VCaP (cell line): ENCODE measurements at regions not wholly inside any gene's neighbourhood (a gene's known extent, or its start where the extent isn't known, plus 50 kb on each side); places are given as distances from the start of the nearest gene placed in this dataset.

Experiments used
- H3K27ac ChIP-seq: fragments of 450-650 bp; 2 replicates; pipeline ENCODE4 v1.5.1; 2017
- TF ChIP-seq, protein P1 (sequence below): fragments of 450-650 bp; conservative IDR thresholded peaks from 2 replicates; pipeline ENCODE4 v1.5.1; 2017; ENCODE audit warnings: mild to moderate bottlenecking, moderate library complexity

DNA sequence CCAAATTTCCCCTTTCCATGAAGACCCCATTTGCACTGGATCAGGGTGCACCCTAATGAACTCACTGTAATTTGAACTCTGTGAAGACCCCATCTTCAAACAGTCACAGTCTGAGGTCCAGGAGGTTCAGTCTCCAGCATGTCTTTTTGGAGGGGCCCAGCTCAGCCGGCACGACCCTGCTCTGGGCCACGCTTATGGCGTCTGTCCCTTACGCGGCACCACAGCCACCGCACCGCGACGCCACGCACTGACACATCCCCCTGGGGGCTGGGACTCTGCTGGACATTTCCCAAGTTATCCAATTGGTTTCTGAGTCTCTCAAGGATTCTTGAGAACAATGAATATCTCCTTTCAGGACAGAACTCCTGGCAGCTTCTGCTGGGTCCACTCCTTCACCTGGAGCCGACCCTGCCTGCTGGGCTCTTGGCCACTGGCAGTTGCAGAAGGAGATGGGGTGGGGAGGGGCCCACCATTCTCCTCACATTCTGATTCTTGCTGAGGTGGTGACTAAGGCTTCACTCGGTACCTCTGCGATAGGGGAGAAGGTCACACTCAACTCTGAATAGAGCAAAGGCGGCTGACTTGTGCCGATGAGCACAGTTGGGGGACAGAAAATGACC is 124.0 kb downstream of the RTP5 start:
- TF ChIP-seq, protein P1, sequence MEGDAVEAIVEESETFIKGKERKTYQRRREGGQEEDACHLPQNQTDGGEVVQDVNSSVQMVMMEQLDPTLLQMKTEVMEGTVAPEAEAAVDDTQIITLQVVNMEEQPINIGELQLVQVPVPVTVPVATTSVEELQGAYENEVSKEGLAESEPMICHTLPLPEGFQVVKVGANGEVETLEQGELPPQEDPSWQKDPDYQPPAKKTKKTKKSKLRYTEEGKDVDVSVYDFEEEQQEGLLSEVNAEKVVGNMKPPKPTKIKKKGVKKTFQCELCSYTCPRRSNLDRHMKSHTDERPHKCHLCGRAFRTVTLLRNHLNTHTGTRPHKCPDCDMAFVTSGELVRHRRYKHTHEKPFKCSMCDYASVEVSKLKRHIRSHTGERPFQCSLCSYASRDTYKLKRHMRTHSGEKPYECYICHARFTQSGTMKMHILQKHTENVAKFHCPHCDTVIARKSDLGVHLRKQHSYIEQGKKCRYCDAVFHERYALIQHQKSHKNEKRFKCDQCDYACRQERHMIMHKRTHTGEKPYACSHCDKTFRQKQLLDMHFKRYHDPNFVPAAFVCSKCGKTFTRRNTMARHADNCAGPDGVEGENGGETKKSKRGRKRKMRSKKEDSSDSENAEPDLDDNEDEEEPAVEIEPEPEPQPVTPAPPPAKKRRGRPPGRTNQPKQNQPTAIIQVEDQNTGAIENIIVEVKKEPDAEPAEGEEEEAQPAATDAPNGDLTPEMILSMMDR, result no peak
- H3K27ac ChIP-seq, result no peak overlapping the region

DNA sequence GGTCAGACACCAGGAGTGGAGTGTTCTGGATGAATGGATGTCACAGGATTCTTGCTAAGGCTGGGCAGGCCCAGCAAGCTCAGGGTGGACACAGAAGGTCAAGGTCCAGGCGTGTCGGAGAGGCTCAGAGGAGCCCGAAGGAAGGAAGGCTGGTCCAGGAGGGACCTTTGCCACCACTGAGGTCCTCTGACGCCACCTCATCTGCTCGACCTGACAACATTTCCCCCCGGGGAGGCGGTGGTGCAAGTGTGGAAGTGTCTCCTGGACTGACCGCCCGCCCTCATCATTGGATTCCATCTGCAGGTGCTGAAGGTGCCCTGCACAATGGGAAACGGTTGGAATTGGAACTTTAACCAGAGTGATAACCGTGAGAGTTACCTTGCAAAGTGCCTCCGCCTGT is 124.6 kb downstream of the RTP5 start:
- no peak overlapping the region for H3K27ac ChIP-seq
- TF ChIP-seq, protein P1, result no peak

DNA sequence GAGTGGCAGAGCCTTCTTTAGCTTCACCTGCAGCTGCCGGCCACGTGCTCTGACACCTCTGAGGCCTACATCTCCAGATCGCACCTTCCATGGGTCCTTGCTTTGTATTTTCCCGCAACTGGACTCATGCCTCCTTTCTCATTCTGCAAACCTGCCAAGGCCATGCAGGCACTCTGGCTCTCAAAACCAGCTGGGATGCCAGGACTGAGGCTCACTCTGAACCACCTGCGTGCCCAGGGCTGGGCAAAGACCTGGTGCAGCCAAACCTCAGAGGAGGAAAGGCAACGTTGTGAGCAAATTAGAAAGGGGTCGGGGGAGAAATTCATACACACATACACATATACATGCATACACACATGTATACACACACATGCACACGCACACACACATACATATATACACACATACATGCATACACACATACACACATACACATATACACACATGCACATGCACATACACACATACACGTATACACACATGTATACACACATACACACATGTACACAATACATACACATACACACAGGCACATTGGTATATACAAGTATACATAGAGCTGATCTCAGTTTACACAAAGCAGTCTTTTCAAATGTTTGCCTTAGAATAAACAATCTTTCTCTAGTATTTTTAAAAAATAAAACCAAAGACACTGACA is 125.2 kb downstream of the RTP5 start:
- TF ChIP-seq, protein P1, result no peak
- H3K27ac ChIP-seq, result no peak overlapping the region

DNA sequence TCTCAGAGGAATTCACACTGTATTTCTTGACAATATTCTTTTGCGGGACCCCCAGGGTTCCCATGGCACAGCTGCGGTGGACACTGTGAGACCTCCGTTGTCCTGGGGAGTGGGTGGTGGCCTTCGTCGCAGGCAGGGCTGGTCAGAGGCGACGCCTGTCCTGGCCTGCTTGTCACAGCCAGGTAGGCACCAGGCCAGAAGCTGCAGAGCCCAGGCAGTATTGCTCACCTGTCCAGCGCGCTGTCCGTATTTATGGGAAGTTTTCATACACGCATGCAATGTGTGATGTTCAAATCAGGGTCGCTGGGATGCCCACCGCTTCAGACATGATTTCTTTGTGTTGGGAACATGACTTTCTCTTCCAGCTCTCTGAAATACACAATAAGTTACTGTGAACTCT is 126.6 kb downstream of the RTP5 start:
- H3K27ac ChIP-seq, result no peak overlapping the region
- TF ChIP-seq, protein P1, result no peak

DNA sequence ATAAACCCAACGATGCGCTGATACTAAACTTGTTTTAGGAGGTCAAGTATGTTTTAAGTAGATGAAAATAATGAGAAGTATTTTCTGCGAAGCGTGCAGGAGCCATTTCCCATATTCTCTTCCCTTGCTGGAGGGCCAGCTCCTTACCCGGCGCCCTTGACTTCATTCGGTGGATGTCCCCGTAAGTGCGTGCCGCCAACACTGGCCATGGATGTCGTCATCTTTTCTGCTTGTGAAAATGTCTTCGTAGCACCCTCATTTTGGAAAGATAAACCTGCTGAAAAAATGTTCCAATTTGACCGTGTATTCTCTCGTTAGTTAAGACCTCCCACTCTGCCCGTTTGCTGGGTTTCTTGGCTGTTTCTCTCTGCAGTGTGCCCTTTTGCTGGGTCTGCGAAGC is 127.5 kb downstream of the RTP5 start:
- TF ChIP-seq, protein P1, result no peak
- no peak overlapping the region for H3K27ac ChIP-seq

DNA sequence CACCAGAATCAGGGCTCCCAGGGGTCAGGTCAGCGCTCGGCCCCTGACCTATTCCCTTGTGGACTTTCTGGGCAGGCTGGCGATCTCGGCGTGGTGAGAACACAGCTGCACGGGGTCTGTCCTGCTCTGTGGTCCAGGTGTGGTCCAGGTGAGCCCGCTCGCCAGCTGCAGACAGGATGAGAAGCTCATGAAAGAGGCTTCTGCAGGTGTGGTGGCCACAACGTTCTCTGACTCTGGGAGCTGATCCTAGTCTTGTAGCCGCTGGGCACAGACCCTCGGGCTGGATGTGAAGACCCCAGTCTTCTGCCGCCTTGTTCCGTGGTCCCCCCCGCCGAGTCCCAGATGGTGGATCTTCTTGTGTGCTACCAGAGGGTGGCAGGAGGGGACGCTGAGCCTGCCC is 129.7 kb downstream of the RTP5 start:
- TF ChIP-seq, protein P1, result no peak
- no peak overlapping the region for H3K27ac ChIP-seq

DNA sequence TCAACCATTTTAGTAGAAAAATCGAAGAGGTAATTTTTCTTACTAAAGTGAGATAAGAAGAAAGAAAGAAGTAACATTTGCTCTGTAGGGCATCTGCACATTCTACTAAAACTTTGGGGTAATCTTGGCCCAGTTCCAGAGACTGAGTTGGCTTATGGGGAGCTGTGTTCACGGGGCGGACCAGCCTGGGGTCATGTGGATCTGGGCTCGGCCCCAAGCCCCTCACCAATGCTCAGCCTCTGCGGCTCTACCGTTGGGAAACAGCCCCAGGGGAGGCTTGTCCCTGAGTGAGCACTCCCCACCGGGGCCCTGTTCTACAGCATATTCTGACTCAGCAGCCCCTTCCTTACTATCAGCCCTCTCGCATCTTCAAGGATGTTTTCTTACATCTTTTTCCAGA is 132.3 kb downstream of the RTP5 start:
- no peak overlapping the region for H3K27ac ChIP-seq
- TF ChIP-seq, protein P1, result no peak
